GM12875 (cell line): ENCODE measurements at regions not wholly inside any gene's neighbourhood (a gene's known extent, or its start where the extent isn't known, plus 50 kb on each side); places are given as distances from the start of the nearest gene placed in this dataset.

Source experiments
- H3K4me3 ChIP-seq: one replicate; pipeline ENCODE4 v1.5.1; 2011; ENCODE audit warnings: low read depth, low read length, control low read depth
- TF ChIP-seq, protein P1 (sequence below): IDR thresholded peaks from 2 replicates; pipeline ENCODE4 v1.5.1; 2011; ENCODE audit warnings: low read depth, mild to moderate bottlenecking, control low read depth, inconsistent platforms, low read length, moderate library complexity, borderline replicate concordance; ENCODE audit not compliant: insufficient read depth

DNA sequence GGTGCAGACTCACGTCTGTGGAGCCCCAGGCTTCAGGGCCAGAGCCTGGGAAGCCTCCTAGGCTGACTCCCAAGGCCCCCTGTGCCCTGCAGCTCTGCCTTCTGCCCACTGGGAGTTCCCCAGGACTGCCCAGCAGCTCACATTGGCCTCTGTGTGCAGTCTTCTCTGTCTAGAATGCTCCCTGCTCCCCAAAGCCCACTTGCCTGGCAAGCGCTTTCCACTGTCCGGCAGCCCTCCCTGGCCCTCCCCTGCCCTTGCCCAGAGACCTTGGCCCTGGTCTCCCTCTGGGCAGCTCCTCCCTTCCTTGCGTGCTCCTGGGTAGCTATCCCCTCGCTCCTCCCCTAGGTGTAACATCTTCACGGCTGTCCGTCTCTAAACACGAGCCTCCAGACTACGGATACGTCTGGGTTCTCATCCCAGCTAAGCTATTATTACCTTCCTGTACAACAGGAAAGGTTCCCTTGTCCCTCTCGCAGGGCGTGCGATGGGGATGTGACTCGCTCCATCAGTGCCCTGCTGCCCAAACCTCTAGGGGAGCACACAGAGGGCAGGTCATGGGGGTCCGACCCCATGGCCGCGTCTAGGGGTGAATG lies 325.5 kb upstream of the RTL1 start:
- TF ChIP-seq, protein P1, sequence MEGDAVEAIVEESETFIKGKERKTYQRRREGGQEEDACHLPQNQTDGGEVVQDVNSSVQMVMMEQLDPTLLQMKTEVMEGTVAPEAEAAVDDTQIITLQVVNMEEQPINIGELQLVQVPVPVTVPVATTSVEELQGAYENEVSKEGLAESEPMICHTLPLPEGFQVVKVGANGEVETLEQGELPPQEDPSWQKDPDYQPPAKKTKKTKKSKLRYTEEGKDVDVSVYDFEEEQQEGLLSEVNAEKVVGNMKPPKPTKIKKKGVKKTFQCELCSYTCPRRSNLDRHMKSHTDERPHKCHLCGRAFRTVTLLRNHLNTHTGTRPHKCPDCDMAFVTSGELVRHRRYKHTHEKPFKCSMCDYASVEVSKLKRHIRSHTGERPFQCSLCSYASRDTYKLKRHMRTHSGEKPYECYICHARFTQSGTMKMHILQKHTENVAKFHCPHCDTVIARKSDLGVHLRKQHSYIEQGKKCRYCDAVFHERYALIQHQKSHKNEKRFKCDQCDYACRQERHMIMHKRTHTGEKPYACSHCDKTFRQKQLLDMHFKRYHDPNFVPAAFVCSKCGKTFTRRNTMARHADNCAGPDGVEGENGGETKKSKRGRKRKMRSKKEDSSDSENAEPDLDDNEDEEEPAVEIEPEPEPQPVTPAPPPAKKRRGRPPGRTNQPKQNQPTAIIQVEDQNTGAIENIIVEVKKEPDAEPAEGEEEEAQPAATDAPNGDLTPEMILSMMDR, result no peak
- H3K4me3 ChIP-seq, result no peak overlapping the region

DNA sequence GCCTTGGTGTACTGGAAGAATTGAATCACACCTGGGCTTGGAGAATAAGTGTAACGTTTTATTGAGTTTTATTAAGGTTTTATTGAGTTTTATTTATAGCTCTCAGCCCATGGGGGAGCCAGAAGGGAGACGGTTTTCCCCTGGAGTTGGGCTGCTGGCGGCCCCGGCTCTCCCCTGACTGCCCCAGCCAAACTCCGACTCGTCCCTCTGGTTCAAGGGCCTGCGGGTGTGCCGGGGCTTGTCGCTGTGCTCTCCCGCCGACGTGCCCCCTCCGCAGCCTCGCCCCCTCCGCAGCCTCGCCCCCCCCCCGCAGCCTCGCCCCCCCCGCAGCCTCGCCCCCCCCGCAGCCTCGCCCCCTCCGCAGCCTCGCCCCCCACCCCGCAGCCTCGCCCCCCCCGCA lies 326.1 kb upstream of the RTL1 start:
- TF ChIP-seq, protein P1, result no peak
- no peak overlapping the region for H3K4me3 ChIP-seq

DNA sequence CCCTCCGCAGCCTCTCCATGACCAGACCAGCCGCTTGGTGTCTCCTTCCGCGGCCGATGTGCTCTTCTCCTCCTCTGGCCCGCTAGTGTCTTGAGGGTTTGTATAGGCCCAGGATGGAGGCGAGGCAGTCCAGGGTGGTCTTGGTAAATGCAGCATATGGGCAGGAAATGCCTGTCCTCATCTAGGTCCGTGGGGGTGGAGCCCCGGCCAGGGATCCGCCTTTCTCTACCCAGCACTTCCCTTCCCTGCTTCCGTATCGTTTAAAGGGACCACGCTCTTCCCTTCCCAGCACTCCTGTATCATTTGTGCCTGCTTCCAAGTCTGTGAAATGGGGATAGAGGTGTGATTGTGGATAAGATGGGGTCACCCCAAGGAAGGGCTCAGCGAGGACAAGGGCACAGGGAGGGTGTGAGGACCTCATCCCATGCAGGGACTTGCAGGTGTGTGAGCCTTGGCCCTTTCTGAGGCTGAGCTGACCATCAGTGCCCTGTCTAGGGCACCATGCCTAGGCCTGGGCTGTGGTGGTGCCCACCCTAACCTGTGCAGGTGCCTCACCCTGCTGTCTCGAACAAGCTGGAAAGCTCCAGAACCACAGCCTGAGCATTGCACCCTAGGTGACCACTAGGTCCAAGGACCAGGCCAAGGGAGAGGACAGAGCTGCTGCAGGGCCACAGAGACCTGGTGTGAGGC lies 326.8 kb upstream of the RTL1 start:
- TF ChIP-seq, protein P1, result no peak
- H3K4me3 ChIP-seq, result no peak overlapping the region

DNA sequence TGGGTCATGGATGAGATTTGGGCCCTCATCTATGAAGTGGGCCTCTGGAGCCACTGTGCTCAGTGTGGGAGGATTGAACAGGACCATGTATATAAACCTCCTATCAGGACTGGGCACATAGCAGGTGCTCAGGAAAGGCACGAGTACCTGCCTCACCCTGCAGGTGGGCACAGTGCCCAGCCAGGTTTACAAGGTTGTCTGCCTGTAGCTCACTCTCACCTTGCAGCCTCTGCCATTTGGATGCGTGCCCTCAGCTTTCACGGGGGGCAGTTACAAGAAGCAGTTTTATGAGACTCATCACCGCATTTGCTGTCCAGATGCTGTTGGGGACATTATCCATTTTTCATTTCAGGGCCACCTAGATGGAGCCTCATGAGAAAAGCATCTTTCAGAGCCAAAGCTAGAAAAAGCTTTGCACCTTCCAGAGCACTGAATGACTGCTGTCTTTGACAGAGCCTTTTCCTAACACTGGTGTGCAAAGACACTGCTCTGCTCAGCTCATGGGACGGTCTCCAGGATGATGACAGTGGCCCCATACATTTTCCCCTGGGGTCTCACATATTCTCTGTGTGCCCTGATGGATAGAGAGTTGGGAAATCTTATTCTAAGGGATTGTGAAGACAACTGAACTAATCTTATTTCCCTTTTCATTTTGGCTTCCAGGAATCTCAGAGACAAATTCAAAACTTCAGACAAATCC lies 327.5 kb upstream of the RTL1 start:
- TF ChIP-seq, protein P1, result no peak
- no peak overlapping the region for H3K4me3 ChIP-seq

DNA sequence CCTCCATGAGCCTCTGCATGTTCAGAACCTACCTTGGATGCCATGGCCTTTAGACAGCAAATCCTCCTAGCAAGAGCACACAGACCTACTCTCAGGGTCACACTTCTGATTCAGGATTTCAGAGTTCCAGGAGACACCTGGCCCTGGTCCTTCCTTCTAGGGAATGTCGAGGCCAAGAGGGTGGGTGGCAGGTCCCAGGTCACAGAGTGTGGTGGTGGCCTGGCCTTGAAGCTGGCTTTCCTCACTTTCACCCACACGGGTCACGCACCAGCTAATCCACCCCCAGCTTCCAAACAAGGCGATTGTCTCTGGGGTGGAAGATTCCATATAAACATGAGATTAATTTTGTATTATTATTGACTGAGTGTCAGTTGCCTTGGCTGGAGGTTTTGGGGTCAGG lies 328.3 kb upstream of the RTL1 start:
- no peak overlapping the region for H3K4me3 ChIP-seq
- TF ChIP-seq, protein P1, result no peak

DNA sequence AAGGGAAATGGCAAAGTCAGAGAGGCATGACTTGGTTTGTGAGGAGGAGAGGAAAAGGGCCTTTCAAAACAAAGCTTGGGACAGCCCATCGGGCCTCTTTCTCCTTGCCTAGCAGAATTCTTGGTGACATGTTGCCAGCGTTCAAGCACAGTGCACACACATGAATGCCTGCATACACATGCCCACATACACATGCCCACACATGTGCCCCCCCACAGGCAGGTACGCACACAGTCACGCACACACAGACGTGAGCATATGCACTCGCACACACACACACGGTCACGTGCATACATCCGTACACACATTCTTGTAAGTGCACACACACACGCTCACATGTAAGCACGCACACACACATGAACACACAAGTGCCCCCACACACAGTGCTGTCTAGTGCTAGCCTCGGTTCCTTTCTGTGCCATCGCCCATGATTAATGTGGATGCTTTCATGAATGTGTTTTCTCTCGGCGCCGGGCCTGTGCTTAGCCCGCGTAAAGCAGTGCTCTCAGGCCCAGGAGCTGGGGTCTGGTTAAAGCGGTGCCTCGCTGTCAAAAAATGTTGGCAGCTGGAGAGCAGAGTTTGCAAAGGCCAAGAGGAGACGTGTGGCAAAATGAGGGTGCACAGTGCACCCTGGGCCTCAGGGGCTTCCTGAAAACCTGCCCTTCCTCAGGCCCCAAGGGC lies 328.8 kb upstream of the DIO3 start:
- TF ChIP-seq, protein P1, result no peak
- H3K4me3 ChIP-seq, result no peak overlapping the region

DNA sequence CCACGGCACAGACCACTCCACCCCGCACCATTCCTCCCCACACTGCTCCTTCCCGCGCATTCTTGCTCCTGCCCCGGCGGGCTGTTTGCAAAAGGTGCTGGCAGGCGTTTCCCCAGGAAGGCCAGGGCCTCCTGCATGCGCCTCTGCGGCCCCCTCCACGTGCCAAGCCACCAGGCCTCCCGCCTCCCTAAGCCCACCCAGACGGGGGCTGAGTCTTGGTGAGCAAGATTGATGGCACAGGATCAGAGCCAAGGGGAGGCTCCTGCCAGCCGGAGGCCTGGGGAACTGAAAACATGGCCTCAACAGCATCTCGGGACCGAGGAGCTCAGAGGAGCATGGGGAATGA lies 328.3 kb upstream of the DIO3 start:
- TF ChIP-seq, protein P1, result no peak
- no peak overlapping the region for H3K4me3 ChIP-seq
